ENCODE measurements at regions not wholly inside any gene's neighbourhood (a gene's known extent, or its start where the extent isn't known, plus 50 kb on each side); places are given as distances from the start of the nearest gene placed in this dataset.

GRCh38 chr5:116861666-116862065, 287.0 kb upstream of the SEMA6A start:
- TF ChIP-seq, protein P1, sequence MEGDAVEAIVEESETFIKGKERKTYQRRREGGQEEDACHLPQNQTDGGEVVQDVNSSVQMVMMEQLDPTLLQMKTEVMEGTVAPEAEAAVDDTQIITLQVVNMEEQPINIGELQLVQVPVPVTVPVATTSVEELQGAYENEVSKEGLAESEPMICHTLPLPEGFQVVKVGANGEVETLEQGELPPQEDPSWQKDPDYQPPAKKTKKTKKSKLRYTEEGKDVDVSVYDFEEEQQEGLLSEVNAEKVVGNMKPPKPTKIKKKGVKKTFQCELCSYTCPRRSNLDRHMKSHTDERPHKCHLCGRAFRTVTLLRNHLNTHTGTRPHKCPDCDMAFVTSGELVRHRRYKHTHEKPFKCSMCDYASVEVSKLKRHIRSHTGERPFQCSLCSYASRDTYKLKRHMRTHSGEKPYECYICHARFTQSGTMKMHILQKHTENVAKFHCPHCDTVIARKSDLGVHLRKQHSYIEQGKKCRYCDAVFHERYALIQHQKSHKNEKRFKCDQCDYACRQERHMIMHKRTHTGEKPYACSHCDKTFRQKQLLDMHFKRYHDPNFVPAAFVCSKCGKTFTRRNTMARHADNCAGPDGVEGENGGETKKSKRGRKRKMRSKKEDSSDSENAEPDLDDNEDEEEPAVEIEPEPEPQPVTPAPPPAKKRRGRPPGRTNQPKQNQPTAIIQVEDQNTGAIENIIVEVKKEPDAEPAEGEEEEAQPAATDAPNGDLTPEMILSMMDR (IDR thresholded peaks at IDR 0.05), result no peak
- TF ChIP-seq POLR2AphosphoS5 (IDR thresholded peaks at IDR 0.05), result no peak
